HepG2 (cell line): ENCODE measurements at regions not wholly inside any gene's neighbourhood (a gene's known extent, or its start where the extent isn't known, plus 50 kb on each side); places are given as distances from the start of the nearest gene placed in this dataset.

ENCODE experiments used
- ATAC-seq: fragments of 200-7000 bp; cut with Tn5 transposase; 3 replicates; pipeline ENCODE4 v1.9.1; 2020; ENCODE audit warnings: mild to moderate bottlenecking, moderate library complexity
- BruUV-seq: library from RNA; stranded (reverse); fragments of 400-500 nt; replicated peaks from 2 replicates; lab custom pipeline; 2021; lab: Mats Ljungman, UMichigan
- CTCF ChIA-PET: fragments of 300-600 bp; formaldehyde crosslinking; extraction: SDS; loops from one replicate; lab custom pipeline; 2021; ENCODE audit warnings: low total read pairs, inconsistent platforms, low intra/inter-chr PET ratio; lab: Yijun Ruan, JAX
- POLR2A ChIA-PET: fragments of 350-600 bp; sonication (Branson Sonifier 250); formaldehyde crosslinking; loops from one replicate; lab custom pipeline; 2020; ENCODE audit warnings: antibody characterized with exemption, inconsistent platforms; lab: Yijun Ruan, JAX
- DNase-seq: peaks from one replicate; pipeline ENCODE4 v3.0.0-alpha.2; 2015; ENCODE audit warnings: low spot score
- FAIRE-seq: peaks from 3 replicates; lab custom pipeline; 2011; peaks lifted over from hg19 to GRCh38; lab: Jason Lieb, UNC
- H2AFZ ChIP-seq: one replicate; pipeline ENCODE4 v1.6.1; 2011; ENCODE audit warnings: low read length, inconsistent platforms
- H3K27ac ChIP-seq: fragments of 300-600 bp; 3 replicates; pipeline ENCODE4 v1.8.0; 2011; ENCODE audit warnings: mixed run types, mild to moderate bottlenecking, mixed read lengths, low read length, inconsistent platforms; ENCODE audit not compliant: insufficient read depth; ENCODE audit errors: extremely low read length
- H3K27me3 ChIP-seq, 2 experiments: fragments of 200-600 bp in 1 of 2; 2 replicates in 1 of 2; 3 replicates in 1 of 2; pipeline versions ENCODE4 v1.6.0 to v1.8.0; 2011; ENCODE audit warnings: low read length in 2 of 2, mild to moderate bottlenecking in 2 of 2, moderate library complexity in 2 of 2, inconsistent platforms in 1 of 2; ENCODE audit not compliant: insufficient read depth in 2 of 2, control insufficient read depth in 1 of 2
- H3K36me3 ChIP-seq, 2 experiments: fragments of 200-600 bp in 1 of 2; replicated peaks in 1 of 2; 2 replicates in 1 of 2; 3 replicates in 1 of 2; pipeline versions ENCODE4 v1.5.1 to v1.8.0; 2011; ENCODE audit warnings: low read length in 2 of 2, inconsistent platforms in 1 of 2; ENCODE audit not compliant: insufficient read depth in 2 of 2, control insufficient read depth in 1 of 2
- H3K4me1 ChIP-seq: 2 replicates; pipeline ENCODE4 v1.5.1; 2012; ENCODE audit warnings: low read length, inconsistent platforms; ENCODE audit not compliant: insufficient read depth
- H3K4me2 ChIP-seq: 2 replicates; pipeline ENCODE4 v1.6.0; 2011; ENCODE audit warnings: low read depth, low read length, inconsistent platforms
- H3K4me3 ChIP-seq, 3 experiments: fragments of 200-600 bp in 1 of 3; sonication (generic), shearing (Covaris generic) in 1 of 3; replicated peaks in 1 of 3; 2 replicates each; pipeline ENCODE4 v1.5.1; 2011 to 2016; ENCODE audit warnings: low read length in 3 of 3, inconsistent platforms in 2 of 3, low read depth in 2 of 3, mild to moderate bottlenecking in 2 of 3, control low read depth in 1 of 3, mixed read lengths in 1 of 3; ENCODE audit not compliant: insufficient read depth in 1 of 3
- H3K79me2 ChIP-seq: one replicate; pipeline ENCODE4 v1.6.1; 2011; ENCODE audit warnings: low read length, inconsistent platforms; ENCODE audit not compliant: insufficient read depth
- H3K9ac ChIP-seq: 2 replicates; pipeline ENCODE4 v1.6.0; 2011; ENCODE audit warnings: mild to moderate bottlenecking, low read depth, low read length, inconsistent platforms; ENCODE audit not compliant: insufficient read depth
- H3K9me3 ChIP-seq: 2 replicates; pipeline ENCODE4 v1.5.1; 2012; ENCODE audit warnings: mild to moderate bottlenecking, low read length
- H4K20me1 ChIP-seq: 2 replicates; pipeline ENCODE4 v1.6.0; 2011; ENCODE audit warnings: inconsistent platforms, mild to moderate bottlenecking, low read length, moderate library complexity; ENCODE audit not compliant: insufficient read depth
- CREB1 ChIP-seq, 2 experiments: fragments of 450-650 bp in 1 of 2; IDR thresholded peaks; 2 replicates each; pipeline ENCODE4 v1.6.1; 2016 to 2017; ENCODE audit warnings: control low read depth in 1 of 2, mild to moderate bottlenecking in 1 of 2, missing compliant biosample characterization in 1 of 2, missing genetic modification characterization in 1 of 2
- CREM ChIP-seq, 2 experiments: sonication (generic) in 1 of 2; formaldehyde crosslinking in 1 of 2; IDR thresholded peaks; 2 replicates each; pipeline versions ENCODE4 v1.4.0 to v1.6.1; 2016 to 2020; ENCODE audit warnings: antibody characterized with exemption in 1 of 2, mild to moderate bottlenecking in 1 of 2, missing genetic modification reagents in 1 of 2
- IKZF4 ChIP-seq: sonication (generic); formaldehyde crosslinking; IDR thresholded peaks from 2 replicates; pipeline ENCODE4 v1.5.1; 2020; ENCODE audit warnings: borderline replicate concordance, mild to moderate bottlenecking, low read depth, missing genetic modification reagents; ENCODE audit errors: not compliant biosample characterization
- NCOR1 ChIP-seq: fragments of 200-600 bp; sonication (generic); IDR thresholded peaks from 2 replicates; pipeline ENCODE4 v1.7.0; 2017; ENCODE audit warnings: antibody characterized with exemption, low read length, borderline replicate concordance
- PTBP1 ChIP-seq: fragments of 200-400 bp; formaldehyde crosslinking; IDR thresholded peaks from 2 replicates; pipeline ENCODE4 v1.6.1; 2018; ENCODE audit warnings: low read length, low read depth; ENCODE audit not compliant: poor library complexity, severe bottlenecking
- TBX3 ChIP-seq: fragments of 450-650 bp; IDR thresholded peaks from 2 replicates; pipeline ENCODE4 v1.6.1; 2017; ENCODE audit warnings: antibody characterized with exemption, mild to moderate bottlenecking, inconsistent platforms, borderline replicate concordance
- ZNF292 ChIP-seq: sonication (generic); formaldehyde crosslinking; IDR thresholded peaks from 2 replicates; pipeline ENCODE4 v1.8.1; 2022; ENCODE audit warnings: mild to moderate bottlenecking, low read depth, missing genetic modification reagents, borderline replicate concordance
- ZNF607 ChIP-seq: sonication (generic); formaldehyde crosslinking; IDR thresholded peaks from 2 replicates; pipeline ENCODE4 v1.5.1; 2020; ENCODE audit warnings: missing genetic modification reagents, mild to moderate bottlenecking, borderline replicate concordance
- ZNF749 ChIP-seq: sonication (generic); formaldehyde crosslinking; IDR thresholded peaks from 2 replicates; pipeline ENCODE4 v1.8.0; 2022; ENCODE audit warnings: mild to moderate bottlenecking, missing genetic modification reagents, moderate library complexity, borderline replicate concordance
- WGBS: methylation state at CpG from one replicate; pipeline ENCODE4 v1.1.6; 2017; ENCODE audit warnings: low lambda C conversion rate; 5-methylcytosine and 5-hydroxymethylcytosine counted together
- in situ Hi-C: cut with HindIII; loops from 2 replicates; pipeline ENCODE4 v1.10.0; 2017; ENCODE audit warnings: low pct_unique_long_range_greater_than_20kb; ENCODE audit not compliant: extremely low pct_ligation_motif_present
- intact Hi-C: fragments of 100-400 bp; cut with micrococcal nuclease; formaldehyde crosslinking; loops from one replicate; pipeline ENCODE4 v1.10.0; 2022; ENCODE audit not compliant: unreplicated experiment
- TF ChIP-seq, protein P1 (sequence below): sonication (generic); formaldehyde crosslinking; IDR thresholded peaks from 2 replicates; pipeline ENCODE4 v1.4.0; 2020; ENCODE audit warnings: missing genetic modification reagents
- TF ChIP-seq, protein P2 (sequence below): sonication (generic); formaldehyde crosslinking; IDR thresholded peaks from 2 replicates; pipeline ENCODE4 v1.4.0; 2020; ENCODE audit warnings: mild to moderate bottlenecking, low read depth, missing genetic modification reagents
- TF ChIP-seq, protein P3 (sequence below): sonication (generic); formaldehyde crosslinking; IDR thresholded peaks from 2 replicates; pipeline ENCODE4 v1.4.0; 2020; ENCODE audit warnings: missing genetic modification reagents, mild to moderate bottlenecking, borderline replicate concordance
- TF ChIP-seq, protein P4 (sequence below): sonication (generic); formaldehyde crosslinking; IDR thresholded peaks from 2 replicates; pipeline ENCODE4 v1.8.0; 2023; ENCODE audit warnings: mild to moderate bottlenecking, missing genetic modification reagents

DNA sequence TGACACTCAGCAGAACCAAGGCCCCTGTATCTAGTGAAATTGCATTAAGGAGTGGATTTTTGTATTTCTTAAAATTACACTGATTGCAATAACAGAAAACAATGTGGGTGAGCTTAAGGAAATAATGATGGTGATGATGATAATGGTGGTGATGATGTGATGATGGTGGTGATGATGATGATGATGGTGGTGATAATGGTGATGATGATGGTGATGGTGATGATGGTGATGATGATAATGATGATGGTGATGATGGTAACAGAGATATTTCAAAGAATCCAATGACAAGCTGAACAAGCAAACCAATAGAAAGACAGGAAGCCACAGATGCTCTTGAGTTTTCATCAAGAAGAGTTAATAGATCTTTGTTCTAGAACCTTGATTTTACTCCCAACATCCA is 630.7 kb upstream of the AUTS2 start:
- Histone ChIP-seq H4K20me1 (no peaks in the 10 kb centered on the region), H2AFZ (no peak overlapping the region), H3K4me1 (no peaks in the 10 kb centered on the region), H3K36me3 (no peaks in the 10 kb centered on the region), H3K4me3 (no peak overlapping the region), H3K4me2 (no peak overlapping the region), H3K79me2 (no peaks in the 10 kb centered on the region)
- in situ Hi-C loops = no loop called here
- no peak for FAIRE-seq
- POLR2A ChIA-PET = no interaction called here
- intact Hi-C loops = no loop called here
- no TSS peak for BruUV-seq
- TF ChIP-seq CREB1 (IDR thresholded peaks at IDR 0.05) (peak; percentile 92), CREB1 (CRISPR knock-in tag; IDR thresholded peaks at IDR 0.05) (no peak), ZNF607 (CRISPR knock-in tag) (no peak), IKZF4 (CRISPR knock-in tag) (no peak)
- TF ChIP-seq, all 625 proteins: peak for 1
- no peak for ATAC-seq
- no peak for DNase-seq
- CTCF ChIA-PET = no interaction called here
- Histone ChIP-seq H3K27me3 (no peaks in the 10 kb centered on the region), H3K27ac (no peak overlapping the region), H3K9me3 (peaks cover 70% of the 10 kb centered on the region), H3K9ac (no peak overlapping the region)

DNA sequence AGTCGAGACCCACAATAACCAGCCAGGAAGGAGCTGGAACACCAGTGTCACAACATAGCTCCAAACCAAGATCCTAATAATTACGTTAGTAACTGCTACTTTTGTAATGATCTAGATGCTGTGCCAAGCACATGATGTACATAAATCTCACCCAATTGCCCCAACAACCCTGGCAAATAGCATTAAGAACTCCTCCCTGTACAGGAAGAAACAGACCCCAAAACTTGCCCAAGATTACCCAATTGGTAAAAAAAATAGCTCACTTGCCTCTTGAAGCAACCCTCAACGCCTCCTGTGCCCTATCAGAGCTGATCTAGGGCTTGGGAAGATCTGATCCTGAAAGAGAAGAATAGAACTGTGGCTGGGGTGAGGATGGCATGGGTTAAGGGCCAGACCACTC is 628.7 kb upstream of the AUTS2 start:
- no peak for FAIRE-seq
- Histone ChIP-seq H3K27me3 (no peaks in the 10 kb centered on the region), H2AFZ (no peak overlapping the region), H3K4me3 (no peak overlapping the region), H4K20me1 (no peaks in the 10 kb centered on the region), H3K36me3 (no peaks in the 10 kb centered on the region), H3K79me2 (no peaks in the 10 kb centered on the region), H3K27ac (no peak overlapping the region), H3K9me3 (peaks cover 75% of the 10 kb centered on the region), H3K4me2 (no peak overlapping the region), H3K9ac (no peak overlapping the region), H3K4me1 (no peaks in the 10 kb centered on the region)
- DNase-seq = no peak
- ChIA-PET POLR2A (no interaction called here), CTCF (no interaction called here)
- no TSS peak for BruUV-seq
- no peak for ATAC-seq
- intact Hi-C loops = no loop called here
- in situ Hi-C loops = no loop called here
- WGBS = 10% methylated on average over 2 of the region's 3 CpGs
- TF ChIP-seq, protein P1, sequence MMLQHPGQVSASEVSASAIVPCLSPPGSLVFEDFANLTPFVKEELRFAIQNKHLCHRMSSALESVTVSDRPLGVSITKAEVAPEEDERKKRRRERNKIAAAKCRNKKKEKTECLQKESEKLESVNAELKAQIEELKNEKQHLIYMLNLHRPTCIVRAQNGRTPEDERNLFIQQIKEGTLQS = no peak
- TF ChIP-seq ZNF292 (CRISPR knock-in tag) (no peak), TBX3 (no peak), ZNF749 (CRISPR knock-in tag) (no peak), CREM (IDR thresholded peaks at IDR 0.05) (no peak), CREM (CRISPR knock-in tag; IDR thresholded peaks at IDR 0.05) (no peak), PTBP1 (no peak), NCOR1 (no peak)
- TF ChIP-seq, protein P2, sequence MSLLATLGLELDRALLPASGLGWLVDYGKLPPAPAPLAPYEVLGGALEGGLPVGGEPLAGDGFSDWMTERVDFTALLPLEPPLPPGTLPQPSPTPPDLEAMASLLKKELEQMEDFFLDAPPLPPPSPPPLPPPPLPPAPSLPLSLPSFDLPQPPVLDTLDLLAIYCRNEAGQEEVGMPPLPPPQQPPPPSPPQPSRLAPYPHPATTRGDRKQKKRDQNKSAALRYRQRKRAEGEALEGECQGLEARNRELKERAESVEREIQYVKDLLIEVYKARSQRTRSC (CRISPR knock-in tag) = no peak
- TF ChIP-seq, protein P3, sequence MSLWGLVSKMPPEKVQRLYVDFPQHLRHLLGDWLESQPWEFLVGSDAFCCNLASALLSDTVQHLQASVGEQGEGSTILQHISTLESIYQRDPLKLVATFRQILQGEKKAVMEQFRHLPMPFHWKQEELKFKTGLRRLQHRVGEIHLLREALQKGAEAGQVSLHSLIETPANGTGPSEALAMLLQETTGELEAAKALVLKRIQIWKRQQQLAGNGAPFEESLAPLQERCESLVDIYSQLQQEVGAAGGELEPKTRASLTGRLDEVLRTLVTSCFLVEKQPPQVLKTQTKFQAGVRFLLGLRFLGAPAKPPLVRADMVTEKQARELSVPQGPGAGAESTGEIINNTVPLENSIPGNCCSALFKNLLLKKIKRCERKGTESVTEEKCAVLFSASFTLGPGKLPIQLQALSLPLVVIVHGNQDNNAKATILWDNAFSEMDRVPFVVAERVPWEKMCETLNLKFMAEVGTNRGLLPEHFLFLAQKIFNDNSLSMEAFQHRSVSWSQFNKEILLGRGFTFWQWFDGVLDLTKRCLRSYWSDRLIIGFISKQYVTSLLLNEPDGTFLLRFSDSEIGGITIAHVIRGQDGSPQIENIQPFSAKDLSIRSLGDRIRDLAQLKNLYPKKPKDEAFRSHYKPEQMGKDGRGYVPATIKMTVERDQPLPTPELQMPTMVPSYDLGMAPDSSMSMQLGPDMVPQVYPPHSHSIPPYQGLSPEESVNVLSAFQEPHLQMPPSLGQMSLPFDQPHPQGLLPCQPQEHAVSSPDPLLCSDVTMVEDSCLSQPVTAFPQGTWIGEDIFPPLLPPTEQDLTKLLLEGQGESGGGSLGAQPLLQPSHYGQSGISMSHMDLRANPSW = no peak
- TF ChIP-seq, protein P4, sequence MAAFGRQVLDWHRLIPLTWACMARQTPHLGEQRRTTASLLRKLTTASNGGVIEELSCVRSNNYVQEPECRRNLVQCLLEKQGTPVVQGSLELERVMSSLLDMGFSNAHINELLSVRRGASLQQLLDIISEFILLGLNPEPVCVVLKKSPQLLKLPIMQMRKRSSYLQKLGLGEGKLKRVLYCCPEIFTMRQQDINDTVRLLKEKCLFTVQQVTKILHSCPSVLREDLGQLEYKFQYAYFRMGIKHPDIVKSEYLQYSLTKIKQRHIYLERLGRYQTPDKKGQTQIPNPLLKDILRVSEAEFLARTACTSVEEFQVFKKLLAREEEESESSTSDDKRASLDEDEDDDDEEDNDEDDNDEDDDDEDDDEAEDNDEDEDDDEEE (CRISPR knock-in tag) = no peak
